Frontal cortex (tissue), 3 donors: ENCODE measurements at regions not wholly inside any gene's neighbourhood (a gene's known extent, or its start where the extent isn't known, plus 50 kb on each side); places are given as distances from the start of the nearest gene placed in this dataset.

Source experiments
- DNase-seq, 2 donors: peaks; one replicate each; pipeline ENCODE4 v3.0.0; 2012; ENCODE audit warnings: low spot score in 2 of 2
- FAIRE-seq: peaks from 2 replicates; lab custom pipeline; 2012; peaks lifted over from hg19 to GRCh38; lab: Jason Lieb, UNC
- donor health status: control.
- donor health status: control.
- donor health status: control.

DNA sequence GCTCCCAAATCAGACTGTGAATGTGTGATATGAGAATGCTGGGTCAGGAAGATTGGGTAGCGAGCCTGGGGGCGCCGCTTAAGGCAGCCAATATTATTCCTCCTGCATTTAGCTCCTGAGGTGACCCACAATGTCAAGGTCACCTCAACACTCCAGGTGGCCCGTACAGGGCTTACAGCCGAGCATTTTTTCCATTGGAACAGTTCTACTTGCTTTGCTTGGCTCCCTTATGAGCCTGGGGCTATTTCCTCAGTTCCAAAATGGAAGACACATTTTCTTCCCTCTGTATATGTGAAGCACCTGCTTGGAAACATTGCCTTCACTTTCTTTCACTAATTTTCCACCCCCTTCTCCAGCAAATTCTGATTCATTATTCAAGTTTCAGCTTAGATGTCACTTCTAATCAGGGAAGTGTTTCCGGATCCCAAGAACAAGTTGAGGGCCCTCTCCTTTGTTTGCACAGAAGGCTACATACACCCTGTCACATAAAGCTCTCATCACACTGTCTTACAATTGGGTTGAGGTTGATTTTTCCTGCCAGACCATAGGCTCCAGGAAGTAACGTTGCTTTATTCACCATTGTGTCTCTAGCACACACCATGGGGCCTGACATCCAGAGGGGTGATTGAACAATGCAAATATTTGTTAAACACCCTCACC lies 330.2 kb downstream of the PIK3R1 start:
- DNase-seq (no peak), FAIRE-seq (no peak)

DNA sequence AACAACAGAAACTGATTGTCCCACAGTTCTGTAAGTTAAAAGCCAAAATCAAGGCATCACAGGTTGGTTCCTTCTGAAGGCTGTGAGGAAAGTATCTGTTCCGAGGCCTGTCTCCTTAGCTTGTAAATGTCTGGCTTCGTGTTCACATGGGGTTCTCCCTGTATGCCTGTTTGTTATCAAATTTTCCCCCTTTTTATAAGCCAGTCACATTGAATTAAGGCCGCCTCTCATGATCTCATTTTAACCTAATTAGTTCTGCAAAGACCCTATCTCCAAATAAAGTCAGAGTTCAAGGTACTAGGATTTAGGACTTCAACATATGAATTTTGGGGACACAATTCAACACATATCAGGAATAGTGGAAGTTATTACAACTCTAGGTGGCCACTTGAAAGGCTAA lies 331.5 kb downstream of the PIK3R1 start:
- FAIRE-seq (no peak), DNase-seq (no peak)

DNA sequence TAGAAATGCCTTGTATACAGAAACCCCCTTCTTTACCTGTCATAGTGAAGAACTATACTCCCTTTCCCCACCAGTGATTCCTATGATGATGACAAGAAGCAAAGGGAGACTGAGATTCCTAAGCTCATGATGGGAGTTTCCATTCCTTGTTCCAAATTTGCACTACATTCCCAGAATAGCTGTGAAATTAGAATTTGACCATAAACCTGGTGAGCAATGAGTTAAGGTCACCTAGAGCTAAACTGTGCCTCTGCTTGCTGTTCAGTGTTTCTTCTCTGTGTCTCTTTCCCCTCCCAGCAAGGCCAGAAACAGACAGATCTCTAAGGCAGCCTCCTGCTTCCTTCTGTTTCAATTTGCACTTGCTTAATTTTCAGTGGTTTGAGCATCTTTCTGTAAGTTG lies 332.1 kb downstream of the PIK3R1 start:
- FAIRE-seq (no peak), DNase-seq (no peak)

DNA sequence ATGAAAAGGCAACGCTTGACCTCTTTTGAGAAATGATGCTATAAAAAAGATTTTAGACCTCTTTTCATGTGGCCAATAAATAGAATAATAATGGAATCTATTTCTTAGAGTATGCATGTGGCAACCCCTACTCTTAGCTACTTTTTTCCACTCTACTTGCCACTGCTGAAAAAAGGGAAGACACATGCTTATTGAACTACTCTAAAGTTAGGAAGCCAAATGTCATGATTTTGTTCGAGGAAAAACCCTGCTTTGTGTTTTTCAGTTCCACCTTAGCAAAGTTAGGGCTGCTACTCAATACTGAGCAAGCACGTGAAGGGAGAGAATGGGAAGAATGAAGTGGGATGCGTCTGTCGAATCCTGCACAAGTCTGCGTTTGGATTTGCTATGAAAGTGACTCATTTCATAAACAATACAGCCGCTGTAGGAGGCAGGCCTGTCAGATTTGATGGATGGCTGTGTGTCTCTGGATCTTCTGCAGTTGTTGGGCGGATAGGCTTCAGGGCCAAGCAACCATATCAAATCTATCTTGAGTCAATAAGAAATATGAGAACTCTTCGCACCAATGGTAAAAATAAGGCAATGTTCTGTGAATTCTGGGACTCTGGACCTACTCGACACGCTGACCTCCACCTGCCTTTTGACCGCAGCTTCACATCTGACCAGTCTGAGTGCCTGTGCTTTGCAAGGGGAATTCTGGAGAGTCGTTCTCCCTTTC lies 333.6 kb downstream of the PIK3R1 start:
- DNase-seq (no peak), FAIRE-seq (no peak)

DNA sequence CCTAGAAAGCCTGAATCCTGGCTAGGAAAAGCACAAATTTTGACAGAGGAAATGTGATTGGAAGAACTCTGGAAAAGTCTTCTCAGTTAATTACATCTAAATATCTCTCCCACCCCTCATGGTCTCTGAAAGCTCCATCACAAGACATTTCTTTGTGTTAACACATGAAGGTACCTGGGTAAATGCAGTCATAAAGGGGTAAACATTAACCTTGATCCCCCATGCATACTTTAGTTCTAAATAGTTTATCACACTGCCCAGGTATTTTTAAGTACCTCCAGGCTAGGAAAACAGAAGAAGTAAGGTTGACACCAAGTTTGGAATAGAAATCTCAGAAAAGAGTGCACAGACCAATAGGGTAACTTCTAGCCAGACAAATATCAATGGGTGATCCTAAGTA lies 334.5 kb downstream of the PIK3R1 start:
- FAIRE-seq (no peak), DNase-seq (no peak)

DNA sequence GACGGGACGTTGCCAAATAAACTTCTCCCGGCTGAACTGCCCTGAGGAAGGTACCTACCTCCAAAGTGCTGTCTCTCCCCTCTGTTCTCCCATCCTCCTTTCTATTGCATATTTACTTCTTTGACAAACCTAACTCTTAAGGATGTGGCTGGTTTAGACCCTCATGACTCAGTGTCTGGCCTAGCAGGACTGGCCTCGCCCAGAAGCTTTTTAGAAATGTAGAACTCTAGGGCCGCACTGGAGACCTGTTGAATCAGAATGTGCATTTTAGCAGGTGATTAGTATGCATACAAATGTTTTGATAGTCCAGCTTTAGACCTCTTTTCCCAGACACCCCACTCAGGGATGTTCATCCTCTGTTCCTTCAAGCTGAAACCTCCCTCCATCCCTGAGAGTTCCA lies 335.9 kb downstream of the PIK3R1 start:
- no peak for DNase-seq
- no peak for FAIRE-seq

DNA sequence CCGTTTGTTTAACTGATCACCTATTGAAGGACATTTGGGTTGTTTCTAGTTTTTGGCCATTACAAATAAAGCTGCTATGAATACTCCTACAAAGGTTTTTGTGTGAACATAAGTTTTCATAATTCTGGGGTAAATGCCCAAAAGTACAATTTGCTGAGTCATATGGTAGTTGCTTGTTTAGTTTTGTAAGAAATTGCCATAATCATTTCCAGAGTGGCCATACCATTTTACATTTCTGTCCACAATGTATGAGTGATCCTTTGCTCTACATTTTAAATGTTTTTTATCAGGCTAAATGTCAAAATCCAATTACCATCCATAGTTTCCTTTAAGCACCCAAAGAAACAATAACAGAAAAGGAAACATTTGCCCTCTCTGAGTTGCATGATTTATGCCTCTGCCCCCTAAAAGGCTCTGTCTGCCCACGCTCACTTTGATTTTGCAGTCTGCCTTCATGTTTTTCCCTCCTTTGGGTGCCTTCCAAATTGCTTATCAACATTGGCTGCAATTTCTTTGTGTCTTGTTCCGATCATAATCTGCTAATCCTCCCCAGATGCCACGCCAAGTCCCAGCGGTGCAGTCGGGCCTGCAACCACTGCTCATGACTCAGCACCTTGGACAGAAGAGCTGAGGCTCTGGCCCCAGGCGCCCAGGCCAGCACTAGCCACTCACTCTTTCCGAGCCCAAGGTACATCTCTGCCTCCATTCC lies 339.2 kb downstream of the PIK3R1 start:
- no peak for FAIRE-seq
- DNase-seq: no peak

DNA sequence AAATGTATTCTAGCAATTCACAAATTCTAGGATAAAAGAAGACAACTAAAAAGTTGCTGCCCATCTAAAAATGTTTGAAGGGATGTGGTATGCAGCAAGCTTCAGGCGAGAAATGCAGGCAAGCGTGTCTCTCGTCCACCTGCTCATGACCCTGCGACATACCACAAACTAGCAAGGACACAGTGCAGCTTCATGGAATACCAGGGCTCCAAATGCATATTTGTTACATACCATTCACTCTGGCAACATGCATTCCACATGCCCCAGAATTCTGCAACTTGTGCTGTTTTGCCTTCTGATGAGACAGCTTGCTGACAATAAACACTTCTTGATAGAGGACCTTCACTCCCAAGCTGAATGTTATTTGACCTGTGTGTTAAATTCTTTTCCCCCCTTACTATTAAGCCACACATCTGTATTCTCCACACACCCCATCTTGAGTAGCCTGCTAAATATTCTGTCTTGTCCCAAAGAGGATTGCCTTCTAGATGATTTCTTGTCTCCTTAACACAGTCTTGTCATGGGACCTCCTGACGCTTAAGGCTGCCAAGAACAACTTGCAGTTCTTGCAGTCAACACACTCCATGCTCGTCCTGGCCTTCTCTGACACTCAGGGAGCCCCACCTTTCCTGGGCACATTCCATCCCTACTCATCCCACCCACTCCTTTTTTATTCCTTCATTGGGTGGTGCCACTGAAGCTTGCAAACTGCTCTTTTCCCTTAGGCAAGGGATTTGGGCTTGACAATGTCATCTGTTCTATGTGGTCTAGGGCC lies 340.5 kb downstream of the PIK3R1 start:
- FAIRE-seq: no peak
- no peak for DNase-seq

DNA sequence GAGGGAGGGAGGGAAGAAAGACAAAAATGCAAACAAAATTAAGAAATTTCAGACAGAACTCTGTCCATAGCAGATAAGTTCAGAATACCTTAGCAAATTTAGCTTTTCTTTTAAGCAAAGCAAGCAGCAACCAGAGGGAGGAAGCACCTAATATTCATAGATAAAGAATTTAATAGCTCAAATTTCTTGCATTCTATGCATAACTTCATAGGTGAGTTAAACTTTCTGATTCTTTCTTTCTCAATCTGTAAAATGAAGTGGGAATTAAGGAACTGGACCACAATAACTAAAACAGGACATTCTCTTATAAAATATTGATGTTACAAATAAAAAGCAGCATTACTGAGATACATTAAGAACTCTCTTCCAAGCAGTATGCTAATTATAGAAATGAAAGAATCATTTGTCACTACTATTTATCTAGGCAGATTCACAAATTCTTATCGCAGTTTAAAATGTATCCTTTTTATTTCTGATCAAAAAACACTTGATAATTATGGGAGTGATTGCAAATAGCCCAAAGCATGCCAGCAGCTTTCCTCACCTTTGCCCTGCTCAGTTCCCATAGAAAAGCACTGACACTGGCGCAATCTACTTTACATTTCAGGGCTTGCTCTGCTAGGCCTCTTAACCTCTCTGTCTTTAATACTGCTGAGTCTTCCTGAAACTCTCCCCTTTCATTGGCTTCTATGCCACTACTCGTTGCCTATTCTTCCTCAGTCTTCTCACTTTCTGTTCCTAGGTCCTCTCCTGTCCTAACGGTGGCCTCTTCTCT lies 341.8 kb downstream of the PIK3R1 start:
- DNase-seq: no peak
- no peak for FAIRE-seq

DNA sequence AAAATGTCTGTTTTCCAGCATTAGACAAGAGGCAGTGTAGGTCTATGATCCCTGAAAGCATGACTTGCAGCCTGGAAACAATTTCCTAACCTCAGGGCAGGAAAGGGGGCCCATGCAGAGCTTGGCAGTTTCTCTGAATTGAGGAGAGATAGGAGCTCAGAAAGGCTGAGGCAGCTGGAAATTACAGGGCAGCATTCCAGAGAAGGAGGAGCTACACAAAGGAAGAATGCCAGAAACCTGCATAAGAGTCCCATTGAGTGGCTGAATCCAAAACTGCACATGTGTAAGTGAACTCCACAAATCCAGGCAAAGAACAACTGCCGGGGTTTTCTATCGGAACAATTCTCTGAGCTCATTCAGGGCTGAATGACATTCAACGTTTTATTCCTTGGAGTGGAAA lies 346.8 kb downstream of the PIK3R1 start:
- FAIRE-seq (no peak), DNase-seq (peak in 1 of 2 donors; percentile 10)

DNA sequence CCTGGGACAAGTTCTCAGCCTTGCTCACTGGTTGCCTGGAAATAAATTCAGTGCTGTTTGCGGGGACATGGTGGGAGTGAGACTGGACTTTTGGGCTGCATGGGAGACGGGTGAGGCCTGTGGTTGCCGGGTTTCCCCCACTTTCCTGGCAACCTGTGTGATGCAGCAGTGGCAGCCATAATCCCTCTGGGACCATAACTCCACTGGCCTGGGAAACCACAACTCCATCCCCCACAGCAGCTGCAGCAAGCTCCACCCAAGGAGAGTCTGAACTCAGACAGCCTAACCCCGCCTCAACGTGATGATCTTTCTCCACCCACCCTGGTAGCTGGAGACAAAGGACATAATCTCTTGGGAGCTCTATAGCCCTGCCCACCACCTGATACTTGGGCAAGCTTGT lies 349.9 kb downstream of the PIK3R1 start:
- FAIRE-seq: no peak
- DNase-seq: no peak

DNA sequence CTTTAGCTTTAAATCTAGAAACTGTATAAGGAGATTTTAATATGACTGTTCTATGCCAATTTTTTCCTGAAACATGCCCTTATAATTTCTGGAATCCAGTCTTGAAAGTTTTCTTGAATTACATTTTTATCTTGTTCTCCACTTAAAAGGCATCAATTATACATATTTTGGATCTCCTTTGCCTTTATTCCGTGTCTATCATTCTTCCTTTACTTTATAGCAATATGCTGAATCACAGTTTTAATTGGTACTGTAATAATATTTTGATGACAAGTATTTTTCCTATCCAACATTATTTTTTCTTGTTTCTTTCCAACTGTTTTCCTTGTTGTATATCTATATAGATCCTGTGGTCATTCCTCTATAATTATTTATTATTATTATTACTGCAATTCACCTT lies 361.2 kb downstream of the PIK3R1 start:
- no peak for FAIRE-seq
- no peak for DNase-seq

DNA sequence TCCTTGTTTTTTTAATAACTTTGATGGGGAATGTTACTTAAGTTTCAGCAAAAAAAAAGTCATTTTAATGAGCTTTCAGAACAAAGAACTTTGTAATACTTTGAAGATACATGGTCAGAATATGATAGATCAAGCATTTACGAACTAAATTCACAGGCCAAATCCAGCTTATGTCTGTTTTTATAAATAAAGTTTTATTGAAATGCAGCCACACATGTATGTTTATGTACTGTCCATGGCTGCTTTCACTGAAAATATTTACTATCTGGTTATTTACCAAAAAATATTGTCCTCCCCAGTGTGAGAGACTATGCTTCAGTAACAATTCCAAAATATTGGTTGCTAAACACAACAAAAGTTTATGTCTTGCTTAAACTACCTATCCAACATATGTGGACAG lies 366.7 kb downstream of the PIK3R1 start:
- DNase-seq: no peak
- FAIRE-seq: no peak

DNA sequence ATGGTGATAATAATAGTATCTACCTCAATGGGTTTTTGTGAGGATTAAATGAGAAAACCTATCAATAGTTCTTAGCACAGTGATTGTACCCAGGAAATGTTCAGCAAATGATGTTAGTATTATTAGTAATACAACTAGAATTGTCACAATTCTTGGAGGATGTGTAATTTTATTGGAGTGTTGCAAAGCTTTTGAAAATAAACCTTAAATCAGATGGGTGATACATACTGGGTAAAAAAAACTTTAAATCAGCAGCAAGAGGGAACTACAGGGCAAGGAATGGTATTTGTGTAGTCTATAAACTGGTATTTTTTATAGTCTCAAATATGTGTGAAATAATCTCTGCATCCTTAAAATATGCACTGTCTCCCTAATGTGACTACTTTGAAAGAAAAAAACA lies 371.6 kb downstream of the PIK3R1 start:
- DNase-seq (no peak), FAIRE-seq (no peak)

DNA sequence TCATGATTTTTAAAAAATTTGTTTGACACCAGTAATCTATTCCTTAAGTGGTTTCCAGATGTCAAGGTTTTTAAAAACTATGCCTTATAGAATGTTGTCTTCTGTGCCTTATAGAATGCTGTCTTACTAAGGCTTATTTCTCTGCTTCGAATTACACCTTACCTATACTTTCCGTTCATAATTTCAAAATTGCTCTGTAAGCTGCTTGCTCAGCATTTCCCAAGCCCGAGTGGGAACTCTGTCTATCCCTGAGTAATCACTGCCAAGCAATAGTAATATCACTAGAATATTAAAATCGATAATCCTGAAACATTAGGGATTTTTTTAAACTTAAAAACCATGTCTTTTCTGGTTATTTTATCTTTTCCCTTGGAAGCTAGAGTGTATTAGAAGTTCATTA lies 376.3 kb downstream of the PIK3R1 start:
- DNase-seq (no peak), FAIRE-seq (peak; percentile 21)

DNA sequence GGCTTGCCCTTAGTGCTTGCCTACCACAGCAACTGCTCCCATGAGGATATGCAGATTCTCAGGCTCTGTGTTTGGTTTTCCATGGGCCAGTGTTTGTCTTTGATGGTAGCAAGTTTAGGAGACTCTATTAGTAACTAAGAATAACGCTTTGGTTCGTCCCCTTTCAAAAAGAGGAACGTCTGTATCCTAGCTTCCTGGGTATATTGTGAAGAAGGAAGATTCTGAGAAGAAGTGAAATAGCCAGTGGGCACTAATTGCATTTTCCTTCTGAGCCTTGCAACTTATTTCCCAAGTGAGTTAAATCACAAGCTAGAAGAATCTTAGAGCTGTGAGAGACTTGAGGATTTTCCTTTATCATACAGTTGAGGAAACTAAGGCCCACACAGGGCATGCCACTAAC lies 376.8 kb downstream of the PIK3R1 start:
- FAIRE-seq: no peak
- DNase-seq: no peak

DNA sequence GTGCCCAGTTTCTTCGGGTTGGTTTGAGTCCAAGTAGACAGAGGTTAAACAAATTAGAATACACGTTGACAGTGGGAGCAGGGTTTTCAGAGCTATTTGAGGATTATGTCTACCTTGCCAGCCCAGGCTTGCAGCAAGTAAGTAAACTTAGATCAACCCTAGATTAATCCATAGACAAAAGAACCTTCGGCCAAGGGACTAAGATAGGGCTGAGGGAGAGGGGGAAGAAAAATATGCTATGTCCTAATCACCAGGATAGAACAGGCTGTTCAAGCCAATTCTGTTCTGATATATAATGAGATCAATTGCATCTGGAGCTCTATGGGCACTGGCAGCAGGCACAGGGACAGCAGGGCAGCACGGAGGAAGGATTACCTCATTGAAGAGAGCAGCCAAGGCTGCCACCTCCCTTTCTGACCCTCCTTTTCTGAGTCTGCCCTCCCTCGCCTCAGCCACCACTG lies 377.7 kb downstream of the PIK3R1 start:
- FAIRE-seq (no peak), DNase-seq (no peak)

DNA sequence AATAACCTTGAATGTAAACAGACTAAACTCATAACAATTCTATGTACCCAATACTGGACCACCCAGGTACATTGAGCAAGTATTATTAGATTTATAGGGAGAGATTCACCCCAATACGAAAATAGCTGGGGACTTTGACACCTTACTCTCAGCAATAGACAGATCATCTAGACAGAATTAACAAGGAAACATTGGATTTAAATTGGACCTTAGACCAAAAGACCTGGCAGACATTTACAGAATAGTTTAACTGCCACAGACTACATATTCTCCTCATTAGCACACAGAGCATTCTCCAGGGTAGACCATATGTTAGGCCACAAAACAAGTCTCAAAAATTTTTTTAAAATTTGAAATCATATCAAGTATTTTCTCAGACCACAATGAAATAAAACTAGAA lies 397.4 kb downstream of the PIK3R1 start:
- no peak for DNase-seq
- no peak for FAIRE-seq

DNA sequence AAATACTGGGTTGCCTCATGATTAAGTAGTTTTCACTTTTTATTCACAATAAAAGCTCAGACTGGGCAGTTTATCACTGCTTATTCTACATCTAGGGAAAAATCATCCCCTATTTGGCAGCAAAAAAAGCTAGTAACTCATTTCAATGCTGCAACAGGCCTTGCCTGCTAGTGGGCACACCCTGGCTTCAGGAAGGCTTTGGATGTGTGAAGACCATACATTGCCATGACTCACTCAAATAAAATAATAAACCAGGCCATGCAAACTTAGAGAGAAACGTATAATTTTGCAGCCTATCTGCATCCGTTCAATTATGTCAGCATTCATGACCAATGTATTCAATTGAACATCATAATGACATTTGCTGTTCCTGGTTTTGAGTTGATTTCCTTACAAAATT lies 402.9 kb downstream of the PIK3R1 start:
- FAIRE-seq: no peak
- no peak for DNase-seq

DNA sequence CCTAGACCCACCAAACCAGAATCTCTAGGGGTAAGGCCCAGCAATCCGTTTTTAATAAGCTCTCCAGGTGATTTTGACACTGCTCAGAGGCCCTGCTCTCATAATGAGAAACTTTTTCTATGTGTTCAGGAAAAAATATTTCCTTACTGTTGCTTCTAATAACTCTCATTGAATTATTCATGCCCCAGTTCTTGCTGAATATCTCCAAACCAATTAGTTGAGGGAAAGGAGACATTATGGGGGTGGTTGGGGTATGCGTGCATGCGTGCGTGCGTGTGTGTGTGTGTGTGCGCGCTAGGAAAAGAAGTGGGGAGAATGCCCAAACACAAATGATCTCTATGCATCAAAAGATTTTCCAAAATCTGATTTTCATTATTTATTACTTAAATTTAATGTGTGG lies 411.4 kb downstream of the PIK3R1 start:
- no peak for FAIRE-seq
- DNase-seq: no peak
